HG03442 (cell line): ENCODE measurements at regions not wholly inside any gene's neighbourhood (a gene's known extent, or its start where the extent isn't known, plus 50 kb on each side); places are given as distances from the start of the nearest gene placed in this dataset.
"Not testable (repeated sequence)": the region's sequence is repeated elsewhere in the genome, so short reads cannot be mapped to it uniquely, and the experiment has no call there.

Experiments used
- ATAC-seq: cut with Tn5 transposase; IDR thresholded peaks from one replicate; pipeline ENCODE4 v1.9.1; 2021; ENCODE audit warnings: mild to moderate bottlenecking, moderate library complexity; ENCODE audit not compliant: unreplicated experiment

- ATAC-seq = not testable (repeated sequence)
These were observed 287.8 kb downstream of the AACS start for GRCh38 chr12:125353002-125353401.

GRCh38 chr12:125353871-125354270, 288.6 kb downstream of the AACS start:
- no peak for ATAC-seq

GRCh38 chr12:125355614-125356013, 290.4 kb downstream of the AACS start:
- ATAC-seq = no peak

GRCh38 chr12:125356111-125356510, 290.9 kb downstream of the AACS start:
- no peak for ATAC-seq

- ATAC-seq = no peak
These were observed 292.3 kb downstream of the AACS start for GRCh38 chr12:125357561-125357960.

- ATAC-seq = no peak
These were observed 295.3 kb downstream of the AACS start for GRCh38 chr12:125360540-125360939.

GRCh38 chr12:125371033-125371432, 305.8 kb downstream of the AACS start:
- ATAC-seq = no peak

GRCh38 chr12:125372085-125372484, 306.9 kb downstream of the AACS start:
- ATAC-seq = no peak

- no peak for ATAC-seq
These were observed 308.1 kb downstream of the AACS start for GRCh38 chr12:125373375-125373774.

GRCh38 chr12:125376422-125376821, 311.2 kb downstream of the AACS start:
- ATAC-seq = no peak

- no peak for ATAC-seq
These were observed 311.9 kb downstream of the AACS start for GRCh38 chr12:125377093-125377492.

- ATAC-seq = no peak
These were observed 316.1 kb downstream of the AACS start for GRCh38 chr12:125381373-125381772.

GRCh38 chr12:125382926-125383325, 317.7 kb downstream of the AACS start:
- ATAC-seq = no peak

- ATAC-seq = no peak
These were observed 321.4 kb downstream of the AACS start for GRCh38 chr12:125386652-125387051.

GRCh38 chr12:125387206-125387605, 322.0 kb downstream of the AACS start:
- ATAC-seq = no peak

GRCh38 chr12:125389061-125389697, 323.9 kb downstream of the AACS start:
- no peak for ATAC-seq

GRCh38 chr12:125393569-125393968, 328.3 kb downstream of the AACS start:
- no peak for ATAC-seq

- no peak for ATAC-seq
These were observed 330.5 kb downstream of the AACS start for GRCh38 chr12:125395583-125396215.

- peak; percentile 48 for ATAC-seq
These were observed 334.3 kb downstream of the AACS start for GRCh38 chr12:125399489-125399888.

GRCh38 chr12:125402874-125403789, 337.9 kb downstream of the AACS start:
- no peak for ATAC-seq

- ATAC-seq = no peak
These were observed 338.6 kb downstream of the AACS start for GRCh38 chr12:125403843-125404242.

GRCh38 chr12:125406131-125406530, 340.9 kb downstream of the AACS start:
- ATAC-seq = peak; percentile 88
